SKM-1 (cell line): ENCODE measurements at regions not wholly inside any gene's neighbourhood (a gene's known extent, or its start where the extent isn't known, plus 50 kb on each side); places are given as distances from the start of the nearest gene placed in this dataset.
"Not testable (repeated sequence)": the region's sequence is repeated elsewhere in the genome, so short reads cannot be mapped to it uniquely, and the experiment has no call there.

Experiments
- DNase-seq: peaks from one replicate; lab custom pipeline; 2025; ENCODE audit not compliant: unreplicated experiment; lab: John Stamatoyannopoulos, UW

DNA sequence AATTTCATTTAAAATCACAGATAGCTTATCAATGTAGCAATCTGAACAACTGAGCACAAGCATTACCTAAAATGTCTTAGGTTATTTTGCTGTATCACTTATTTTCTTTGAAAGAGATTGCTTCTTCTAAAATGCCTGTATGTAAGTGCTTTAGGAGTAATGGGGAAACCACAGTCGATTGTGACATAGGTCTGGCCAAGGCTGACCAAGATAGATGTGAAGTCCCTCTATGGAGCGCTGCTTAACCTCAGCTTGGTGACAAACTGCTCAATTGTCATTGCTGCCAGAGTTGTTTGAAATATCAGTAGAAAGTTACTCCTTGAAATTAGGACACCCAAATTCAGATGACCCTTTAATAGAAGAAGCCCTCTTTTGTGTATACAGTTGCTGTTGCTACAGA lies 401.9 kb upstream of the NDST4 start:
- peak; percentile 33 for DNase-seq

DNA sequence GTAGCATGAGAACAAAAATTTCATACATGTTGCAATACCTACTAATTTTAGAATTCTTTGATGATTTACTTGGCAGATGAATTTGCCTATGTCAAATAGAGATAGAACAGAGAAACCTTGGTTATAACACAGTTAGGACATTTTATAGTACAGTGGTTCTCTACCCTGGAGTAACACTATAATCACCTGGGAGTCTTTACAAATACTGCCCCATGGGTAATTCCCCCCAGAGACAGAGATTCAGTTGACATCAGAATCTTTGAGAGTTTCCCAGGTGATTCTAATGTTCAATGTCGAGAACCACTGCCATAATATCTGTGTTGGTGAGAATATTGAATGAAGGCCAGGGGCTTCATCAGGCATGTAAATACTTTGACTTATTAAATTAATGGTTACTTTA lies 401.3 kb upstream of the NDST4 start:
- DNase-seq: no peak

DNA sequence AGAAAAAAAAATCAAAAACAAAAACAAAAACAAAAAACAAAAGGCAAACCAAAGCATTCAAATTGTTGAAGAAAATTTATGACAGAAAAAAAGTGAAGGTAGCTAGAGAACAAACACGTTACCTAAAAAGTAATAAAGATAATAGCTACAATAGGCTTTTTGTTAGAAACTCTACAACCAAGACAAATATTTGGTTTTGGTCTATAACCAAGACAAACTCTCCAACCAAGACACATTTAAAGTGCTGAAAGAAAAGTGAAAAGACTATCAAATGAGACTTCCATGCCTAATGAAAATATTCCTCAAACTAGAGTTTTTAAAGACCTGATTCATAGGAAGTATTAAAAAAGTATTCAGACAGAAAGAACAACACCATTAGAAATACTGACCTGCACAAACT lies 391.9 kb upstream of the NDST4 start:
- no peak for DNase-seq

DNA sequence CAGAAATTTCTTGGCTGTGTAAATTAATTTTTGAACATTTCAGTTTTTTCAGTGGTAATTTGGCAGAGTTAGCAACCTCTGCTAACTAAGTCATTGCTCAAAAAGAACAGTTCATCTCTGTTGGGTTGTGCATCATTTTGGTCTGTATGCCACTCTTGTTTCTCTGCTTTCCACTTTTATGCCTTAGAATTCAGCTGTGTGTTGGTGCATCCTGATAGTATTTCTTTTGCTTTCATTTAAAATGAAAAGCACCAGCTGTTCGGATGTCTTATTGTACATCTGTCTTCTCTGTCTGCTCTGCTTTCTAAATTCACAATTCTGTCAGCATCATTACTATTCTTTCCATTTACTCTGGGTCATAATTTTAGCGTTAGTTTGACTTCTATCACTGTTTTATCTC lies 388.2 kb upstream of the NDST4 start:
- no peak for DNase-seq

DNA sequence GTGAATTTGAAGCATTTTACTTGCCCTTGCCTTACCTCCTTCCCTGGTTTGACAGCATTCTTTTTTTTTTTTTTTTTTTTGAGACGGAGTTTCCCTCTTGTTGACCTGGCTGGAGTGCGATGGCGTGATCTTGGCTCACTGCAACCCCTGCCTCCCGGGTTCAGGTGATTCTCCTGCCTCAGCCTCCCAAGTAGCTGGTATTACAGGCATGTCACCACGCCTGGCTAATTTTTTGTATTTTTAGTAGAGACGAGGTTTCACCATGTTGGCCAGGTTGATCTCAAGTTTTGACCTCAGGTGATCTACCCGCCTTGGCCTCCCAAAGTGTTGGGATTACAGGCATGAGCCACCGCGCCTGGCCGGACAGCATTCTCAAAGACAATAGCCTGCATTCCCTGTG lies 380.4 kb upstream of the NDST4 start:
- not testable (repeated sequence) for DNase-seq

DNA sequence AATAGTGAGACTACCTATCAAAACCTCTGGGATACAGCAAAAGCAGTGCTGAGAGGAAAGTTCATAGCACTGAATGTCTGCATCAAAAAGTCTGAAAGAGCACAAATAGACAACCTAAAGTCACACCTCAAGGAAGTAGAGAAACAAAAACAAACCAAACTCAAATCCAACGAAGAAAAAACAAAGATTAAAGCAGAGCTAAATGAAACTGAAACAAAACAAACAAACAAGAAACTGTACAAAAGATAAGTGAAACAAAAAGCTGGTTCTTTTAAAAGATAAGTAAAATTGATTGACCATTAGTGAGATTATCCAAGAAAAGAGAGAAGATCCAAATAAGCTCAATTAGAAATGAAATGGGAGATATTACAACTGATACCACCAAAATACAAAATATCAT lies 378.3 kb upstream of the NDST4 start:
- DNase-seq: no peak

DNA sequence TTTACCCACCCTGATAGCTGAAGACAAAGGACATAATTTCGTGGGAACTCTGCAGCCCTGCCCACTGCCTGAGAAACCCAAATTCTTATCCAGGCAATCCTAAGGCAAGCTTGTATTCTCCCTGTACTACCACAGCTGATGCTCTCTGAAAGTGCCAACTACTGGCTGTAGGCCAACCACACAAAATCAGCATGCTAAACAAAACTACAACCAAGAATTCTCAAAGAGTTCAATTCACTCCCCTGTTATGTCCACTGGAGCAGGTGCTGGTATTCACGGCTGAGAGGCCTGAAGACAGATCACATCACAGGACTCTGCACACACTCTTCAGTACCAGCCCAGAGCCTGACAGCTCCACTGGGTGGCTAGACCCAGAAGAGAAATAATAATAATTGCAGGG lies 375.9 kb upstream of the NDST4 start:
- no peak for DNase-seq

DNA sequence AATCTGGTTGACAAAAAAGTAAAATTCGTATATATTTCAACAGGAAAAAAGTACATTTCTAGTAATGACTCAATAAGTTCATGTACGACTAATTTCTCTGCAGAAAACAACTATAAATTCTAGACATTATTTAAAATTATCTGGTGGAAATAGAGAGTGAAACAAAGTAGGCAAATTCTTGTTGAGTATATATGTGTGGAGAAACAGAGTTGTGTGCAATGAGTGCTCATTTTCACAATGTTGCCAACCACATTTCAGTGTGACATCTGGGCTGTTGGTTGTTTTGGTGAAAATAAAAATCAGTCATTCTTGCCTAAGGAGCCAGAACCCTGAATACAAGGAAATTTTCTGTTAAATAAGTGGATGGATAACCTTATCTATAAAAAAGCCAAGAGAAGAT lies 372.0 kb upstream of the NDST4 start:
- DNase-seq: no peak

DNA sequence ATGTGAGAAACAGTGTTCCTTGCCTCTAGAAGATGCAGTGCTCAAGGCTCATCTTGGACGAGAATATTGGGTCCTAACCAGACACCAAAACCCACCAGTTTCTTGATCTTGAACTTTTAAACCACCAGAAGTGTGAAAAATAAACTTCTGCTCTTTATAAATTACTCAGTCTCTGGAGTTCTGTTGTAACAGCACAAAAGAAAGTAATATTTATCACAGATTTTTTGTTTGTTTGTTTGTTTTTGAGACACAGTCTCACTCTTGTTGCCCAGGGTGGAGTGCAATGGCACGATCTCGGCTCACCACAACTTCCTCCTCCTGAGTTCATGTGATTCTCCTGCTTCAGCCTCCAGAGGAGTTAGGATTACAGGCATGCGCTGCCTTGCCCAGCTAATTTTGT lies 371.1 kb upstream of the NDST4 start:
- DNase-seq: no peak

DNA sequence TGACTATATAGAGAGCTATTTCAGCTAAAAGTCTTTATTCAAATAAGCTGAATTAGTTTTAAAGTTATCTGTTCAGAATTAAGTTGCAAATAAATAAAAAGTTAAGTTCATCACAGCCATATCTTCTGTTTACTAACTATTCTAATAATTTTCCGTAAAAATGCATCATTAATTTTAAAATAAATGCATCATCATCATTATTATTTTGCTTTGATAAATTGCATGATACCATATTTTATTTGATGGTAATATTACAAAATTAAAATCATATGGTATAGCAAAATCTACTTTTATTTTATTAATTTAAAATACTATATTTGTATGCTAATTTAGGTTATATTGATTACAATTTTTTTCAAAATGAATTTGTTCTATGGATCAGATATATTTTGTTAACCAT lies 357.3 kb upstream of the NDST4 start:
- no peak for DNase-seq

DNA sequence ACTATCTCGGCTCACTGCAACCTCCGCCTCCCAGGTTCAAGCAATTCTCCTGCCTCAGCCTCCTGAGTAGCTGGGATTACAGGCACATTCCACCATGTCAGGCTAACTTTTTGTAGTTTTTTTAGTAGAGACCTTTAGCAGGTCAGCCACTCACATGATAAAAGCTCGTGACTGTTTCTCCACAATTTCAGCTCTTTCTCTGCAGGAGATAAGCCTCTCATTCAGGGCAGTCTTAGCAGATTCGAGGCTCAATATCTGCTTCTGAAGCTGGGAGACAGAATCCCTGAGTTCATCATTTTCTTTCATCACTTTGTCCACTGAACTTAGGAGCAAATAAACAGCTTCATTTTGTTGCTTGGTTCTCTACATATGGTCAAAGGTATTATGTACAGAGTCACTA lies 345.9 kb upstream of the NDST4 start:
- DNase-seq: not testable (repeated sequence)

DNA sequence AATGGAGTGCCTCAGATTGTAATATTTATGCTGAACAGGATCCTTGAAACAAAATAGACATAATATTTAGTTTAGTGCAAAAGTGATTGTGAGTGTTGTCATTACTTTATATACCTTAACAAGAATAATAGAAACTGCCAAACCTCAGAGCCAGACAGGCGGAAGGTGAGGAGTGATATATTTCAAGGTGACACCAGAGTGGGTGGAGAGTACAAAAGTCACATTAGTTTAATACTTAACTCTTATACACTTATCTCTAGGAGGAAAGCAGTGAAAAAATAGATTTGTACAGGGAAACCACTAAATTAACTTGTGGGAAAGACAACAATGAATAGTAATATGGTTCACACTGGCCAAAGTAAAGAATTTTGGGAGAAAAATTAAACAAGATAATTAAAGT lies 342.8 kb upstream of the NDST4 start:
- no peak for DNase-seq

DNA sequence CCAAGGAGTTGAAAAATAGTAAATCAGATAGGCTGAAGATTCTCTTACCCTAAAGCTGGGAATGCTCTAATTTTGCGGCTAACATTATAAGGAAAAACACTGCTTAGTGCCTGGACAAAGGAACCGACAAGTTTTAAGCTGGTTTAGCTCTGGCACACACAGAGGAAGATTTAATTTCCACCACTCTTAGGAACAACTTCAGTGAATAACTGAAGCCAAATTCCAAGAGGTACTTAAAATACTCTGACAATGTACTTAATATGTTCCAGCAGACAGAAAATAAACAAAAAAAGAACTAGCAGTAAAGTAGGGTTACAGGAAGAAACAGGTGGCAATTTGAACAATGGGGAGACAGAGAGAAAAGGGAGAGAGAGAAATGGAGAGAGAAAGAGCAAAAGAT lies 340.8 kb upstream of the NDST4 start:
- DNase-seq: no peak

DNA sequence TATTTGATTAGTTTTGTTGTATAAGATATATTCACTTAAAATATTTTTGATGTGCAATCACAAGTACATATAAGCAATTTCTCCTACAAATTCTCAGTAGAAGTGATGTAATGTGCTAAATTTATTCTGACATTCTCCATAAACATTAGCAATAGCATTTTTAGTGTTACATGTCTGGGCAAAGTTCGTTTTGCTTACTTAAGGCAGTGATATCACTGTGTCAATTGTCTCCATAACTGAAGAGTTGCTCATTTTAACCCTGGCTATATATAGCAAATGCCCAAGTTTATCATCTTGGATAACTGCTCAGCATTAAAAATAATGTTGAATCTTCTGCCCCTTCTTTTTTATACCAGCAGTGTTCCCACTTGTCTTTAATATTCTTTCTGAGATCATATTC lies 340.0 kb upstream of the NDST4 start:
- DNase-seq: no peak

DNA sequence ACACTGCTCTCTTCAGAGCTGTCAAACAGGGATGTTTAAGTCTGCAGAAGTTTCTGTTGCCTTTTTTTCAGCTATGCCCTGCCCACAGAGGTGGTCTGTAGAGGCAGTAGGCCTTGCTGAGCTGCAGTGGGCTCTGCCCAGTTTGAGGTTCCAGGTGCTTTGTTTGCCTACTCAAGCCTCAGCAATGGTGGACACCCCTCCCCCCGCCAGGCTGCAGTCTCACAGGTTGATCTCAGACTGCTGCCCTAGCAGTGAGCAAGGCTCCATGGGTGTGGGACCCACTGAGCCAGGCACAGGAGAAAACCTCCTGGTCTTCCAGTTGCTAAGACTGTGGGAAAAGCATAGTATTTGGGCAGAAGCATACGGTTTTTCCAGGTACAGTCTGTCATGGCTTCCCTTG lies 338.8 kb upstream of the NDST4 start:
- not testable (repeated sequence) for DNase-seq

DNA sequence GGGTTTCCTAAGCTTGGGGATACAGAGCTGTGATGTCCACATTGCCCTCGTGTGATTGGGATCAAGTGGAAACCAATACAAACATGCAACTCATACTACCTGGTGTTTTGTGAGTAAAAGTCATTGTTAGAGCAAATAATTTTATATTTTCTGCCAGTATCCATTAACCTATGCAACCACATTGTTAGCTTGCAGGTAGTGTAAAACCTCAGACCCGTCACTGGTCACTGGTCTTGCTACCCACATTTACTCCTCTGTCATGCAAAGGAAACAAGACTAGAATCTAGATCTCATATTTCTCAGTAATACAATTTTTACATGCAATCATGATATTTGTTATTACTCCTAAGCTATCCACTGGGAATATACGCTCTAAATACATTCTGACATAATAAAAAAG lies 324.3 kb upstream of the NDST4 start:
- DNase-seq: no peak

DNA sequence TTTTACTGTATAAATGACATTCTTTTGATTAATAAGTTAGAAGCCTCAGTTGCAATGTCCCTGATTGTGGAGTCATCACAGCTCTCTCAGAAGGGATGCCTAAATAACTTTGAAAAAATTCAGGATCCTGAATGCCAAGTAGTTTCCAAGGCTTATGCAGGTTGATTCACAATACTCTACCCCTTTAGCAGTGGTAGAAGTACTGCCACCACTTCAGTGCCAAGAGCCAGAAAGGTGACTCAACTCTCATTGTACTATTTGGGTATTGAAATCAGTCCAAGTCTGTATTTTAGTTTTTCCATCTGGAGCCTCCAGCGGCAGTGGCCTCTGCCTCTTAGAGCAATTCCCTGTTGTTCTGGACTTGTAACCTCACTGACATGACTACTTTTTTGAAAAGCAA lies 320.1 kb upstream of the NDST4 start:
- no peak for DNase-seq

DNA sequence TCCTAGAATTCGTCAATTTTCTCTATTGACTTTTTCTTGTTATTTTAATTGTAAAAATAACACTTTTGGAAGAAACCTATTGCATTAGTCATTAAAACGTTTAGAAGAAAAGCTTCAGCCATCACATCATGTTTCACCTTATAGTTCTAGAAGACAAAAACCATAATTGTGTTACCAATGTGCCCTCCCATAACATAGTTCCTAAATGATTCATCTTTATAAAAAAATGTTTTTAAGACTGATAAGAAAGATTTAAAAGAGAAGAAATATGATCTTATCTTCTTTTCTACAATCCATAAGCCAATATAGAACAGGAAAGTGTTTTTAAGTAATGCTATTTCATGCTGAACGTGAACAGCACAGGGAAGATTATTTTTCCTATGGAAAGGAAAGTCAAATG lies 316.6 kb upstream of the NDST4 start:
- DNase-seq: no peak

DNA sequence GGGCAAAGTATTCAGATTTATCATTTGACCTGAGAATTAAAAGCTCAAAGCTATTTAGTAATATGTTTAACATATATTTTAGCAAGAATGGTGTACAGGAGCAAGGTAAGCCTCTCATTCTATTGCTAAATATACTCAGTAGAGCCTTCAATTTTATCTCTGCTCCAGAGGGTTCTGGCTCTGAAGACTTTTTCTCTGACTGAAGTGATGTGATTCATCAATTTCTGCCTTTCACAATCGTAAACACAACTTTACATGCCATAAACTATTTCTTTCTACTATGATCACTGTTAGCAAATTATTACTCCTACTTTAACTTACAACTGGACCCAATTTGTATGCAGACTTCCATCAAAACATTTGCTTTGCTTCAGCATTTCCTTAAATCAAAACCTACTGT lies 315.0 kb upstream of the NDST4 start:
- DNase-seq: no peak

DNA sequence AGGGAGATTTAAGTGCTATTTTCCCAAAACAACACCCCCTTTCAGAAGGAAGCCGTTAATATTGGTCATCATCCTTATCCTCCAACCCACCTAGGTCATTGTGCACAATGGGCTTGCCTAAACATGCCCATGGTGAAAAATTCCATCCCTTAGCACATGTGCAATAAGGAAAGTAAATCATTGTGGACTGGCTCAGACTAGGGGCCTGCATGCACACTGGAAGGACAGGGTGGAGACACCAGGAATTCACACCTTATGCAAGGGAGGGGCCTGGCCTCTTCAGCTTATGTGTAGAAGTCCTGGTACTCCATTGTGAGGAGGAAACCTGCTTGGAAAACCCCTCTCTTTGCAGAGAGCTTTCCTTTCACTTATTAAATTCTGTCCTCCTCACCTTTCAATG lies 311.4 kb upstream of the NDST4 start:
- no peak for DNase-seq

DNA sequence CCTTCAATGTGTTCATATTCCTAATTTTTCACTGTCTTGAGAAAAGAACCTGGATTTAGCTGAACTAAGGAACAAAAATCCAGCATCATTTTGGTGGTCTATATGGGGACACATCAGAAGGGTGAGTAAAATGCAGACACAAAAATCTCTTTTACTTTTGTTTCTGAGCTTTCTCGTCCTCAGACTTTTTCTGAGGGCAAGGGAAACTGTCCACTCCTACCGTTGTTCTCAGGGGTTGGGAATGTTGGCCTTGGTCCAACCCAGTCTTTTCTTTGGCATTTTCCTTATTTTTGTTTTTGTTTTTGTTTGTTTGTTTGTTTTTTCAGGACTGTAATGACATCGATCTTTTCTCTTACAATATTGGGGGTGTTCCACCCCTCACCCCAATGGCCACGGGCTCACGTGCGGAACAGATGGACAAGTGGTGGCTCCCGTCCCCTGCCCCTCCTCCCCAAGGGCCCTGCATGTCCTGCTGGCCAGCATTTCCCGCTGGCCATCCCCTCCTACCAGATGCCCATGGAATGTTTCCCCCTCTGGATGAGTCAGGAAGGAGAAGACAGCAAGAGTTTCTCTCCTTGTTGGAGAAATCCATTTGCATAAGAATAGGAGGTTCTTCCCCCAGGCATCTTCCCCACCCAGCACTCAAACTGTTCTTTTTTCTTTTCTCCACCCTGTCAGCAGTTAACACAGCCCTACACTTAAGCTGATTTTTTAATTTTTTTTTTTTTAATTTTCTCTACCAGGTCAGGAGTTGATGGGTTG lies 305.4 kb upstream of the NDST4 start:
- no peak for DNase-seq

DNA sequence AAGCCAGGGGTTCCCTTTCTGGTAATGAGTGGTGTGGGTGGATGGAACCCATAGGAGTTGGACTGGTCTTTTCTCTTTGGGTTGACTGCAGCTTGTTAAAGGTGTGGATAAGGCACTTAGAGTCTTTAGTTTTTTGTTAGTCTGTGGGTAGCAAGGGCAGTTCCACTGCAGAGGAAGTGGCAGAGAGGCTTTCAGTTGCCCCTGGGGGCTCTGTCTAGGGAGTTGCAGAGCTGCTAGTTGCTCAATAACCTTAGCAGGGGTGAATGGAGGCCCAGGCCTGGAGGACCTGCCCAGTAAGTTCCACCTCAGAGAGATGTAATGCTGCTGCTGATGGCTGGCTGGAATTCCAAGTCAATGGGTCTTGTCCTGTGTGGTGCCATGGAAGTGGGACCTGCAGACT lies 282.6 kb upstream of the NDST4 start:
- no peak for DNase-seq

DNA sequence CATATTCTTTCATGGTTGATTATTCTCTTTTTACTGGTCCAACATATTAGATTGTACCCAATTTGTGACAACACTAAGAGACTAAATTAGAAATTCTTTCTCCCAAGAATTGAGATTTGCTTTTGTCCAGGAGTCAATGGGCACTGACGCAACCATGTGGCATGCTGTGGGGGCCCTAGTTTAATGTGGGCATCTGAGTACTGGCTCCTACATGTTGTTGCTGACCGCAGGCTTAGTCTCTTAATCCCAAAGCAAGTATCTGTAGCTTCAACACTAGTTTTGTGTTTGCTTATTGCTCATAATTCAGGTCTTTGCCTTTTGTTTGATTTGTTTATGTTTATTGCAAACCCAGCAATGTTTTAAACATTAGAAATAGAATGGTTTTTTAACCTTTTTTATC lies 263.4 kb upstream of the NDST4 start:
- DNase-seq: no peak

DNA sequence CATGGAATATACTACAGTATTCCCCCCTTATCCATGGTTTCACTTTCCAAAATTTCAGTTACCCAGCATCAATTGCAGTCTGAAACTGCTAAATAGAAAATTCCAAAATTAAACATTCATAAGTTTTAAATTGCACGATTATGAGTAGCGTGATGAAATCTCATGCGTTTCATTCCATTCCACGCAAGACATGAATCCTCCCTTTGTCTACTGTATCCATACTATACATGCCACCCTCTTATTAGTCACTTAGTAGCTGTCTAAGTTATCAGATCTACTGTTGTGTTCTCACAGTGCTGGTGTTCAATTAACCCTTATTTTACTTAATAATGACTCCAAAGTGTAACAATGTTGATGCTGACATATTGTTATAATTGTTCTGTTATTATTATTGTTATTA lies 261.2 kb upstream of the NDST4 start:
- DNase-seq: no peak
